H1 (cell line): ENCODE measurements at regions not wholly inside any gene's neighbourhood (a gene's known extent, or its start where the extent isn't known, plus 50 kb on each side); places are given as distances from the start of the nearest gene placed in this dataset.

Experiments
- ATF2 ChIP-seq: IDR thresholded peaks from 2 replicates; pipeline ENCODE4 v1.6.1; 2012; ENCODE audit warnings: low read length, inconsistent platforms
- CEBPB ChIP-seq: IDR thresholded peaks from 2 replicates; pipeline ENCODE4 v1.6.1; 2012; ENCODE audit warnings: low read depth, low read length
- CREB1 ChIP-seq: IDR thresholded peaks from 2 replicates; pipeline ENCODE4 v1.6.1; 2012; ENCODE audit warnings: inconsistent platforms
- CTBP2 ChIP-seq: IDR thresholded peaks from 2 replicates; pipeline ENCODE4 v1.7.0; 2011; ENCODE audit warnings: borderline replicate concordance, mild to moderate bottlenecking, moderate library complexity, mixed read lengths, low read length; ENCODE audit not compliant: insufficient read depth, insufficient read length
- HDAC2 ChIP-seq, 2 experiments: fragments of 300-600 bp in 1 of 2; sonication (generic) in 1 of 2; IDR thresholded peaks; 2 replicates each; pipeline ENCODE4 v1.6.1; 2011 to 2012; ENCODE audit warnings: low read depth in 2 of 2, low read length in 2 of 2, mild to moderate bottlenecking in 2 of 2, moderate library complexity in 2 of 2, borderline replicate concordance in 1 of 2, inconsistent platforms in 1 of 2
- KDM4A ChIP-seq: IDR thresholded peaks from one replicate; pipeline ENCODE4 v1.7.1; 2012; ENCODE audit warnings: low read depth, mild to moderate bottlenecking, moderate library complexity, low read length, inconsistent platforms; ENCODE audit not compliant: severe bottlenecking
- TCF12 ChIP-seq: IDR thresholded peaks from 2 replicates; pipeline ENCODE4 v1.6.1; 2011; ENCODE audit warnings: low read depth, mild to moderate bottlenecking, low read length

GRCh38 chr4:23068287-23068686 is 375.6 kb downstream of the GBA3 start (continued):
- no peak for TF ChIP-seq KDM4A
- TF ChIP-seq CTBP2, result no peak
- no peak for TF ChIP-seq CEBPB
- no peak for TF ChIP-seq ATF2
- TF ChIP-seq HDAC2 (IDR thresholded peaks at IDR 0.05; ENCODE audit: borderline replicate concordance in 1 of 2, low read depth in 2 of 2, low read length in 2 of 2), result no peak
- TF ChIP-seq CREB1, result no peak
- TF ChIP-seq TCF12, result no peak
